HFF-Myc (cell line): ENCODE measurements at regions not wholly inside any gene's neighbourhood (a gene's known extent, or its start where the extent isn't known, plus 50 kb on each side); places are given as distances from the start of the nearest gene placed in this dataset.

Experiments
- DNase-seq: peaks from one replicate; pipeline ENCODE4 v3.0.0-alpha.2; 2011; ENCODE audit warnings: low read depth; ENCODE audit errors: extremely low read depth
- H3K4me3 ChIP-seq: replicated peaks from 2 replicates; pipeline ENCODE4 v1.5.1; 2011; ENCODE audit warnings: low read depth, mild to moderate bottlenecking, control low read depth, low read length
- CTCF ChIP-seq: IDR thresholded peaks from 2 replicates; pipeline ENCODE4 v1.5.1; 2012; ENCODE audit warnings: mild to moderate bottlenecking, low read depth, low read length, control low read depth; ENCODE audit errors: missing control alignments

DNA sequence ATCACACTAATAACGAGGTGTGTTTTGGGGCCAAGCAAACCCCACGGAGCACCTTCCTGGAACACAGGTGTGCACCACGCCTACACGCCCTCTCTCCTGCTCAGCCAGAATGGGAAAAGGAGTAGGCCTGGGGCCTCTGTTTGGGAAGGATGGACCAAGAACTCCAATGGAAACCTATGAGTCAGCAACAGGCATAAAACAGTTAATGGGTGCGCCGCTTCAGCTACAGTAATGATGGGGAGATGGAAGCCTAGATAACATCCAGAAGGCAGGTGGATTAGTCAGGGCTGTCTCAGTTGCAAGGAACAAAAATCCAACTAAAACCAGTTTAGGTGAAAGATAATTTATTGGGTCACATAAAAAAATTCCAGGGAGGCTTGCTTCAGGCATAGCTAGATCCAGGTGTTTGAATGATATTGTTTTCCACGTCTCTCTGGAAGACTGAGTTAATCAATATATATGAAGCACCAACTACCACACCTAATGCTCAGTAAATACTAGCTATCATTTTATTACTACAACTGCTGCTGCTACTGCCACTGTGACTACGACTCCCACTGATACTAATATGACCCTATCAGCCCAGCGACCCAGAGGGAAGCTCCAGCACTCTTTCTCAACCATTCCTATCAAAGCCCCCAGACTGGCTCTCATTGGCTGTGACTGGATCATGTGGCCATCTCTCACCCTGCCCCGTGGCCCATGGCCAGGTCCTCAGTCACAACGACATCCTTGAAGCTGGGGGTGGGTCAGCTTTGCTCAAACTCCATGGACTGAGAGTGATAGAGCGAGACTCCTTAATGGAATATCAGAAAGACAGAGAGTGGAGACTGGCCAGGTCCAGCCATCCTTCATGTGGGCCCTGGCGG, 155.2 kb upstream of the PTPN1 start:
- H3K4me3 ChIP-seq: no peak overlapping the region
- TF ChIP-seq CTCF: no peak
- DNase-seq: no peak

DNA sequence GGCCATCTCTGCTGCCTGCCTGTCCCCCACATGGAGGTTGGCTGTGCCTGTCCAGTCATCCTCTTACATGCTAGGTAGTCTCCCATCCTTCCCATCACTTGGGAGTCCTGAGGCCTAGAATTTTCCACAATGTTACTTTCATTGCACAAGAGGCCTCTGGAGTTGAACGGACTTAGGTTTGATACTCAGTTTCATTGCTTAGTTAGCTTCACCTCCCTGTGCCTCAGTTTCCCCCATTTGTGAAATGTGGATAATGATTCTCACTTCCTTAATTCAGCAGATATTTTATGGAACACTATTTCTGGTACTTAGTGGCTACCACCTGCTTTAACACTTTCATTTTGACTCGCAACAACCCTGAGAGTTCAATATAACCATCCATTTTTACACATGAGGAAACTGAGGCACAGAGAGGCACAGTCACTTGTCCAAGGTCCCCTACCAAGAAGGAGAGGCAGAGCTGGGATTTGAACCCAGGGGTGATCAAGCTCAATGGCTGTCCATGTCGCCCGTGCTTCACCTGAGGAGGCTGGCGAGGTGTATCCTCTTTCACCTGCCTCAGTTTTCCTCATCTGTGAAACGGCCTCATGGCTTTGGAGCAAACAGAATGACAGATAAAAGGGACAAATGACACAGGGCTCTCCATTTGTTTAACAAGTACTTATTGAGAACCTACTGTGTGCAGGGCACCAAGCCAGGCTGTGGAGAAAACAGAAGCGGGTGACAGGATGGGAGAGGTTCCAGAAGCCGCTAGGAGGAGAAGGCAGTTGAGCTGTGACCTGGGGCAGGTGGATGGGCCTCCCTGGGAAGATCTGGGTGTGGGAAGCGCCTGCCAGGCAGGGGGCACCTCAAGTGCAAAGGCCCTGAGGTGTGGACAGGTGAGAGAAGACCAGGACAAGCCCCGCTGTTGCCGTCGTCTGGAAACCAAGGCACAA, 154.3 kb upstream of the PTPN1 start:
- H3K4me3 ChIP-seq: no peak overlapping the region
- TF ChIP-seq CTCF: no peak
- DNase-seq: no peak

DNA sequence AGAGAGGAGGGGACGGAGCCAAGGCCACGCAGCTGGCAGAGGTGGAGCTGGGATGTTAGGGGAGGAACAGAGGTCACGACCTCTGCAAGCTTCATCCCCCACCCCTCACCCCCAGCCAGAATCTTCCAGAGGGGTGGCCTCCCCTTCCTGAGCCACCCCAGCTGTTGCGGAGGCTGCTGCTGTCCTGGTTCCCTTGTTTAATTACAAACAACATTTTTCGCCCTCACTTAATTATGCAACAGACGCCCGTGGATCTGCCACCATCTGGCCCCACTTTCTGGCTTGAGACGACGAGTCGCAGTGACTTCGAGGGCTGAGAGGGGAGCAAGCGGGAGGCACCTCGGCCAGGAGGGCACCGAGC, 153.7 kb upstream of the PTPN1 start:
- TF ChIP-seq CTCF: no peak
- no peak overlapping the region for H3K4me3 ChIP-seq
- no peak for DNase-seq

- no peak for DNase-seq
- no peak for TF ChIP-seq CTCF
- no peak overlapping the region for H3K4me3 ChIP-seq
These were observed 153.0 kb upstream of the PTPN1 start for GRCh38 chr20:50356962-50357782.

- no peak for DNase-seq
- no peak for TF ChIP-seq CTCF
- no peak overlapping the region for H3K4me3 ChIP-seq
These were observed 152.4 kb upstream of the PTPN1 start for GRCh38 chr20:50357783-50358161.

DNA sequence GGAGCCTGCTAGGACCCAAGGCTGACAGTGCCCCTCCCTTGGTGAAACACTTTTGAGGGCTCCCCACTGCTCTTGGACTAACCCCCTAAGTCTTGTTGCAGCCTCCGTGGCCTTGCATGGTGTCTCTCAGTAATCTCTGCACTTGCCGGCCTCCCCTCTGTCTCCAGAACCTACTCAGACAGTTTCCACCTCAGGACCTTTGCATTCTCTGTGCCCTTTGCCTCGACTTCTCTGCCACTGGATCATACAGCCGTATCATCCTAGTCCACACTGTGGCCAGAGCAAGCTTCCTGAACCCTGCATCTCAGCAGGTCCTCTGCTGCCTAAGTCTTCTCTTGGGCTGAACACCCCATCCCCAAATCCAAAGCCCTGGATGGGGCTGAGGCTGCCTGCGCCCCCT, 152.0 kb upstream of the PTPN1 start:
- TF ChIP-seq CTCF: no peak
- no peak overlapping the region for H3K4me3 ChIP-seq
- DNase-seq: no peak
